GM23338 (cell line): ENCODE measurements at regions not wholly inside any gene's neighbourhood (a gene's known extent, or its start where the extent isn't known, plus 50 kb on each side); places are given as distances from the start of the nearest gene placed in this dataset.
"Not testable (repeated sequence)": the region's sequence is repeated elsewhere in the genome, so short reads cannot be mapped to it uniquely, and the experiment has no call there.

Source experiments
- CTCF ChIP-seq, 2 experiments: fragments of 200-600 bp in 1 of 2; sonication (generic) in 1 of 2; conservative IDR thresholded peaks; 2 replicates each; pipeline versions ENCODE4 v1.5.1 to v1.6.1; 2016 to 2017; ENCODE audit warnings: antibody characterized with exemption in 2 of 2, low read depth in 2 of 2, mild to moderate bottlenecking in 2 of 2, moderate library complexity in 1 of 2
- EZH2 ChIP-seq: fragments of 200-600 bp; sonication (generic); IDR thresholded peaks from one replicate; pipeline ENCODE4 v1.8.0; 2017; ENCODE audit warnings: antibody characterized with exemption, mild to moderate bottlenecking, low read depth; ENCODE audit not compliant: unreplicated experiment
- EZH2phosphoT487 ChIP-seq: fragments of 200-600 bp; sonication (generic); IDR thresholded peaks from one replicate; pipeline ENCODE4 v1.8.1; 2018; ENCODE audit warnings: antibody characterized with exemption; ENCODE audit not compliant: unreplicated experiment
- POLR2AphosphoS5 ChIP-seq: IDR thresholded peaks from 2 replicates; pipeline ENCODE4 v1.6.1; 2016; ENCODE audit warnings: antibody characterized with exemption, low read depth
- ZNF114 ChIP-seq: fragments of 250-450 bp; sonication (Bioruptor Pico); IDR thresholded peaks from 2 replicates; pipeline ENCODE4 v1.5.0; 2020; ENCODE audit warnings: mild to moderate bottlenecking, moderate library complexity

- not testable (repeated sequence) for TF ChIP-seq CTCF (conservative IDR thresholded peaks at IDR 0.05; ENCODE audit: low read depth in 2 of 2); ZNF114 (CRISPR knock-in tag); POLR2AphosphoS5; EZH2phosphoT487; EZH2
These were observed 80.8 kb upstream of the GOLGA6L4 start for GRCh38 chr15:84154787-84155186.
